IMR-90 (cell line): ENCODE measurements at regions not wholly inside any gene's neighbourhood (a gene's known extent, or its start where the extent isn't known, plus 50 kb on each side); places are given as distances from the start of the nearest gene placed in this dataset.
"Not testable (repeated sequence)": the region's sequence is repeated elsewhere in the genome, so short reads cannot be mapped to it uniquely, and the experiment has no call there.

Source experiments
- ATAC-seq: fragments of 200-7000 bp; cut with Tn5 transposase; 2 replicates; pipeline ENCODE4 v1.9.1; 2020; ENCODE audit warnings: low read depth, mild to moderate bottlenecking, moderate library complexity
- BruUV-seq: library from RNA; stranded (reverse); fragments of 400-500 nt; replicated peaks from 2 replicates; lab custom pipeline; 2021; lab: Mats Ljungman, UMichigan
- CTCF ChIA-PET: fragments of 300-600 bp; formaldehyde crosslinking; extraction: SDS; loops from one replicate; lab custom pipeline; 2021; ENCODE audit warnings: antibody characterized with exemption; lab: Yijun Ruan, JAX
- POLR2A ChIA-PET: fragments of 300-600 bp; sonication (Branson Sonifier 250); formaldehyde crosslinking; loops from one replicate; lab custom pipeline; 2022; ENCODE audit warnings: antibody characterized with exemption; ENCODE audit not compliant: unreplicated experiment; lab: Charles Lee
- DNase-seq: peaks from one replicate; pipeline ENCODE4 v3.0.0; 2013
- H2AFZ ChIP-seq: replicated peaks from 2 replicates; pipeline ENCODE3; 2013; ENCODE audit warnings: low read length, mild to moderate bottlenecking; ENCODE audit not compliant: poor library complexity
- H2AK5ac ChIP-seq: 2 replicates; pipeline ENCODE4 v1.6.1; 2013; ENCODE audit warnings: low read depth, low read length, inconsistent platforms
- H2AK9ac ChIP-seq: replicated peaks from 2 replicates; pipeline ENCODE3; 2013; ENCODE audit warnings: mild to moderate bottlenecking, low read depth, low read length, moderate library complexity; ENCODE audit not compliant: poor library complexity
- H2BK120ac ChIP-seq: 2 replicates; pipeline ENCODE4 v1.6.1; 2013; ENCODE audit warnings: low read depth, low read length, inconsistent platforms
- H2BK15ac ChIP-seq: 3 replicates; pipeline ENCODE4 v1.6.1; 2013; ENCODE audit warnings: low read depth, low read length, inconsistent platforms
- H2BK20ac ChIP-seq: 2 replicates; pipeline ENCODE4 v1.6.1; 2013; ENCODE audit warnings: low read depth, mild to moderate bottlenecking, inconsistent platforms, low read length, moderate library complexity
- H2BK5ac ChIP-seq: 2 replicates; pipeline ENCODE4 v1.6.1; 2013; ENCODE audit warnings: mild to moderate bottlenecking, low read depth, low read length, inconsistent platforms; ENCODE audit not compliant: poor library complexity, severe bottlenecking
- H3K14ac ChIP-seq: replicated peaks from 2 replicates; pipeline ENCODE4 v1.6.1; 2013; ENCODE audit warnings: low read depth, low read length, inconsistent platforms
- H3K18ac ChIP-seq: 2 replicates; pipeline ENCODE4 v1.6.1; 2013; ENCODE audit warnings: low read depth, low read length, control low read depth
- H3K23ac ChIP-seq: 2 replicates; pipeline ENCODE4 v1.6.1; 2013; ENCODE audit warnings: low read depth, low read length, inconsistent platforms
- H3K27ac ChIP-seq: 2 replicates; pipeline ENCODE4 v1.5.1; 2013; ENCODE audit warnings: mild to moderate bottlenecking, control low read depth, low read length; ENCODE audit not compliant: insufficient read depth
- H3K27me3 ChIP-seq: 2 replicates; pipeline ENCODE4 v1.6.1; 2013; ENCODE audit warnings: low read length; ENCODE audit not compliant: control insufficient read depth, insufficient read depth
- H3K36me3 ChIP-seq: 2 replicates; pipeline ENCODE4 v1.6.1; 2013; ENCODE audit warnings: low read length, mixed read lengths; ENCODE audit not compliant: control insufficient read depth, insufficient read depth
- H3K4ac ChIP-seq: 2 replicates; pipeline ENCODE4 v1.6.1; 2013; ENCODE audit warnings: low read depth, low read length, inconsistent platforms
- H3K4me1 ChIP-seq: 2 replicates; pipeline ENCODE4 v1.6.1; 2013; ENCODE audit warnings: low read length, mixed read lengths; ENCODE audit not compliant: control insufficient read depth, insufficient read depth
- H3K4me2 ChIP-seq: 2 replicates; pipeline ENCODE4 v1.6.1; 2013; ENCODE audit warnings: low read depth, mild to moderate bottlenecking, control low read depth, low read length, moderate library complexity
- H3K4me3 ChIP-seq: 2 replicates; pipeline ENCODE4 v1.5.1; 2013; ENCODE audit warnings: low read depth, mild to moderate bottlenecking, control low read depth, low read length, moderate library complexity; ENCODE audit not compliant: insufficient read depth
- H3K56ac ChIP-seq: 2 replicates; pipeline ENCODE4 v1.6.1; 2013; ENCODE audit warnings: low read length, inconsistent platforms; ENCODE audit not compliant: insufficient read depth; ENCODE audit errors: extremely low read depth
- H3K79me1 ChIP-seq, 2 experiments: 2 replicates each; pipeline ENCODE4 v1.6.1; 2013; ENCODE audit warnings: low read length in 2 of 2, inconsistent platforms in 1 of 2, low read depth in 1 of 2
- H3K9ac ChIP-seq: 2 replicates; pipeline ENCODE4 v1.6.1; 2013; ENCODE audit warnings: low read depth, low read length, control low read depth
- H3K9me1 ChIP-seq: 2 replicates; pipeline ENCODE4 v1.6.1; 2013; ENCODE audit warnings: low read length, inconsistent platforms; ENCODE audit not compliant: insufficient read depth
- H3K9me3 ChIP-seq: 2 replicates; pipeline ENCODE4 v1.6.1; 2013; ENCODE audit warnings: low read length; ENCODE audit not compliant: control insufficient read depth, insufficient read depth
- H4K20me1 ChIP-seq: 2 replicates; pipeline ENCODE4 v1.6.1; 2013; ENCODE audit warnings: low read length, inconsistent platforms; ENCODE audit not compliant: insufficient read depth
- H4K5ac ChIP-seq: 2 replicates; pipeline ENCODE4 v1.6.1; 2013; ENCODE audit warnings: mild to moderate bottlenecking, low read depth, low read length, control low read depth
- H4K8ac ChIP-seq, 2 experiments: 2 replicates each; pipeline ENCODE4 v1.6.1; 2013; ENCODE audit warnings: low read depth in 2 of 2, low read length in 2 of 2, control low read depth in 1 of 2, inconsistent platforms in 1 of 2
- H4K91ac ChIP-seq: 2 replicates; pipeline ENCODE4 v1.6.1; 2013; ENCODE audit warnings: low read depth, low read length, inconsistent platforms; ENCODE audit not compliant: insufficient read depth
- BHLHE40 ChIP-seq: fragments of 150-350 bp; IDR thresholded peaks from 2 replicates; pipeline ENCODE4 v1.6.1; 2016; ENCODE audit warnings: mild to moderate bottlenecking, low read depth, low read length
- CHD1 ChIP-seq: IDR thresholded peaks from 2 replicates; pipeline ENCODE4 v1.6.1; 2012; ENCODE audit warnings: low read depth, low read length, improper control_type of control experiment
- POLR2A ChIP-seq: IDR thresholded peaks from 2 replicates; pipeline ENCODE4 v1.6.1; 2012; ENCODE audit warnings: mild to moderate bottlenecking, low read depth, low read length
- RCOR1 ChIP-seq: IDR thresholded peaks from 2 replicates; pipeline ENCODE4 v1.6.1; 2012; ENCODE audit warnings: mild to moderate bottlenecking, low read length, improper control_type of control experiment; ENCODE audit not compliant: insufficient replicate concordance
- WGBS, 2 experiments: methylation state at CpG; one replicate each; pipeline versions ENCODE4 v1.1.5 to v1.1.7; 2013; ENCODE audit warnings: missing lambda C conversion rate in 2 of 2; ENCODE audit not compliant: insufficient read length in 1 of 2; ENCODE audit errors: extremely low coverage in 2 of 2; 5-methylcytosine and 5-hydroxymethylcytosine counted together
- dilution Hi-C: fragments of 300-500 bp; cut with HindIII; formaldehyde crosslinking; loops from one replicate; pipeline ENCODE4 v1.14.3; 2018; ENCODE audit warnings: low sequenced_read_pairs; ENCODE audit not compliant: unreplicated experiment
- in situ Hi-C: fragments of 300-500 bp; cut with MboI; formaldehyde crosslinking; loops from 3 replicates; pipeline ENCODE4 v1.14.3; 2019; ENCODE audit warnings: low sequenced_read_pairs, inconsistent platforms, mixed read lengths
- intact Hi-C: fragments of 100-400 bp; cut with micrococcal nuclease; formaldehyde crosslinking; loops from 2 replicates; pipeline ENCODE4 v1.10.0; 2022
- TF ChIP-seq, protein P1 (sequence below): fragments of 150-350 bp; IDR thresholded peaks from 2 replicates; pipeline ENCODE4 v1.6.1; 2017; ENCODE audit warnings: mild to moderate bottlenecking, antibody characterized with exemption, low read length, low read depth

DNA sequence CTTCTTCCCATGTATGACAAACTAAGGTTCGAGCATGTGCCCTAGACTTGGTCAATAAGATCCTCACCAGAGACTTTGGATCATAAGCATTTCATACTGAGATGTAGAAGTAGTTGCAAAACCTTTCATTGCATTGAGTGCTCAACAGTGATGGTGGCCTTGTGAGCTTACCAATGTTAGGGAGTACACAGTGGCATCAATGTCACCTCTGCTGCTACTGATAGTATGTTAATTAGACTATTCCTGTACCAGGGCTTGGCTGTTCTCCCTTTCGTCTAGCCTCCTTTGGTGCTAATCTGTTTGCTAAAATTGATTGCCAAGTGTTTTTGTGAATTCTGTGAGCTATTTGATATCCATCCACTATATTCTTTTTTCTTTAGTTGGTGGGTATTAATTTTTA, 264.5 kb upstream of the SEMA3C start:
- Histone ChIP-seq H4K20me1 (no peaks in the 10 kb centered on the region), H4K8ac (no peak overlapping the region), H3K27me3 (no peaks in the 10 kb centered on the region), H3K18ac (no peak overlapping the region), H3K27ac (no peak overlapping the region), H3K4ac (no peak overlapping the region), H2BK5ac (no peak overlapping the region), H2BK20ac (no peak overlapping the region), H3K9ac (no peak overlapping the region), H3K4me1 (0 out of 2 replicates have a peak, but pooled peaks cover 2% of the 10 kb centered on the region), H2AFZ (no peak overlapping the region), H2BK120ac (no peak overlapping the region), H3K4me3 (no peak overlapping the region), H2AK9ac (no peak overlapping the region), H3K9me3 (no peaks in the 10 kb centered on the region), H3K79me1 (no peaks in the 10 kb centered on the region), H3K23ac (no peak overlapping the region), H3K9me1 (no peaks in the 10 kb centered on the region), H3K36me3 (no peaks in the 10 kb centered on the region), H2AK5ac (no peak overlapping the region), H2BK15ac (no peak overlapping the region), H4K91ac (no peak overlapping the region), H3K56ac (no peak overlapping the region), H4K5ac (no peak overlapping the region), H3K4me2 (no peak overlapping the region), H3K14ac (0 out of 2 replicates have a peak overlapping the region, but pooled peaks have one; percentile 16)
- no peak for TF ChIP-seq POLR2A
- TF ChIP-seq, protein P1, sequence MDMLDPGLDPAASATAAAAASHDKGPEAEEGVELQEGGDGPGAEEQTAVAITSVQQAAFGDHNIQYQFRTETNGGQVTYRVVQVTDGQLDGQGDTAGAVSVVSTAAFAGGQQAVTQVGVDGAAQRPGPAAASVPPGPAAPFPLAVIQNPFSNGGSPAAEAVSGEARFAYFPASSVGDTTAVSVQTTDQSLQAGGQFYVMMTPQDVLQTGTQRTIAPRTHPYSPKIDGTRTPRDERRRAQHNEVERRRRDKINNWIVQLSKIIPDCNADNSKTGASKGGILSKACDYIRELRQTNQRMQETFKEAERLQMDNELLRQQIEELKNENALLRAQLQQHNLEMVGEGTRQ, result no peak
- no peak for TF ChIP-seq BHLHE40
- no peak for TF ChIP-seq RCOR1
- no peak for TF ChIP-seq CHD1
- WGBS, 2 experiments, result no CpG with 5 or more reads among the region's 2 CpGs
- intact Hi-C loops, result no loop called here
- dilution Hi-C loops, result no loop called here
- BruUV-seq, result no TSS peak
- ChIA-PET CTCF (no interaction called here), POLR2A (no interaction called here)
- in situ Hi-C loops, result no loop called here
- no peak for DNase-seq
- ATAC-seq, result no peak

DNA sequence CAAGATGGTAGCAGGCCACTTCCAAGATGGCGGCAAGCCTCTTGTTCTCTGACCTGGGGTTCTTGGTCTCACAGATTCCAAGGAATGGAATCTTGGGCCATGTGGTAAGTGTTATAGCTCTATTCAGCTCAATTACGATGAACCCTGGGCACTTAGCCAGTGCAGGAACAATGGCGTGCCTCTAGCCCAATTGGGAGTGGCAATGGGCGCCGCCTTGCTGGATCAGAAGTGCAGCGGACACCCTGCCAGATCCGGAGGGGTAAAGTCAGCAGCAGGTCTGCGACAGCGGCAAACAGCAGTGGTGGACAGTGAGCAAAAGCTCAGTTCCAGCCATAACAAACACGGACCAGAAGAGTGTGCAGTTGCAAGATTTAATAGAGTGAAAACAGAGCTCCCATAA, 263.2 kb upstream of the SEMA3C start:
- H3K9ac ChIP-seq, H2AFZ ChIP-seq, H3K14ac ChIP-seq, H3K18ac ChIP-seq, H3K4ac ChIP-seq, H3K9me1 ChIP-seq, CTCF ChIA-PET, H3K27me3 ChIP-seq, H2BK5ac ChIP-seq, POLR2A ChIA-PET, H4K8ac ChIP-seq, in situ Hi-C loops, H4K5ac ChIP-seq, H3K4me1 ChIP-seq, H3K23ac ChIP-seq, H3K36me3 ChIP-seq, H2BK120ac ChIP-seq, intact Hi-C loops, H3K9me3 ChIP-seq, H4K91ac ChIP-seq, H3K79me1 ChIP-seq, H3K27ac ChIP-seq, BruUV-seq, ATAC-seq, H2BK20ac ChIP-seq, H4K20me1 ChIP-seq, DNase-seq, H2BK15ac ChIP-seq, H2AK9ac ChIP-seq, H3K4me3 ChIP-seq, H3K4me2 ChIP-seq, H2AK5ac ChIP-seq, dilution Hi-C loops, H3K56ac ChIP-seq: not testable (repeated sequence)
- 96% methylated on average over 9 of the region's 10 CpGs; no CpG with 5 or more reads in 1 of the 2 experiments for WGBS, 2 experiments
